Breast epithelium (tissue), 4 donors: ENCODE measurements at regions not wholly inside any gene's neighbourhood (a gene's known extent, or its start where the extent isn't known, plus 50 kb on each side); places are given as distances from the start of the nearest gene placed in this dataset.
"Not testable (repeated sequence)": the region's sequence is repeated elsewhere in the genome, so short reads cannot be mapped to it uniquely, and the experiment has no call there.

Source experiments
- DNase-seq, 2 donors: peaks; one replicate each; pipeline ENCODE4 v3.0.0-alpha.2; 2019; ENCODE audit warnings: low spot score in 2 of 2
- H3K27ac ChIP-seq, 2 donors: fragments of 200-600 bp; sonication (generic) in 1 of 2; one replicate each; pipeline ENCODE4 v1.5.1; 2016 to 2019; ENCODE audit warnings: mild to moderate bottlenecking in 1 of 2
- H3K27me3 ChIP-seq, 2 donors: fragments of 200-600 bp; sonication (generic) in 1 of 2; one replicate each; pipeline versions ENCODE4 v1.5.1 to v1.6.0; 2017 to 2019; ENCODE audit warnings: control low read depth in 1 of 2, mild to moderate bottlenecking in 1 of 2
- H3K36me3 ChIP-seq: fragments of 200-600 bp; one replicate; pipeline ENCODE4 v1.5.1; 2019
- H3K4me1 ChIP-seq, 2 donors: fragments of 200-600 bp; sonication (generic); one replicate each; pipeline ENCODE4 v1.5.1; 2016 to 2019; ENCODE audit warnings: control low read depth in 1 of 2
- H3K4me3 ChIP-seq, 3 donors: fragments of 200-600 bp; sonication (generic); 1 replicate in 2 of 3; 2 replicates in 1 of 3; pipeline ENCODE4 v1.5.1; 2016 to 2019; ENCODE audit warnings: mild to moderate bottlenecking in 3 of 3, moderate library complexity in 2 of 3
- H3K9me3 ChIP-seq, 2 donors: fragments of 200-600 bp; sonication (generic) in 1 of 2; one replicate each; pipeline ENCODE4 v1.5.1; 2016 to 2019; ENCODE audit warnings: control low read depth in 1 of 2
- POLR2A ChIP-seq: fragments of 450-650 bp; IDR thresholded peaks from one replicate; pipeline ENCODE4 v1.6.1; 2016; ENCODE audit warnings: antibody characterized with exemption, mild to moderate bottlenecking, moderate library complexity
- POLR2AphosphoS5 ChIP-seq, 3 donors: sonication (generic); formaldehyde crosslinking; IDR thresholded peaks; one replicate each; pipeline ENCODE4 v1.6.1; 2017; ENCODE audit warnings: antibody characterized with exemption in 3 of 3
- intact Hi-C: fragments of 100-400 bp; cut with DNase I; formaldehyde crosslinking; loops from one replicate; pipeline ENCODE4 v1.15.1; 2023; ENCODE audit warnings: low total_unique reads
- TF ChIP-seq, protein P1 (sequence below), 3 donors: fragments of 450-650 bp; IDR thresholded peaks; one replicate each; pipeline ENCODE4 v1.5.1; 2016 to 2017; ENCODE audit warnings: antibody characterized with exemption in 3 of 3, mild to moderate bottlenecking in 3 of 3, moderate library complexity in 3 of 3

DNA sequence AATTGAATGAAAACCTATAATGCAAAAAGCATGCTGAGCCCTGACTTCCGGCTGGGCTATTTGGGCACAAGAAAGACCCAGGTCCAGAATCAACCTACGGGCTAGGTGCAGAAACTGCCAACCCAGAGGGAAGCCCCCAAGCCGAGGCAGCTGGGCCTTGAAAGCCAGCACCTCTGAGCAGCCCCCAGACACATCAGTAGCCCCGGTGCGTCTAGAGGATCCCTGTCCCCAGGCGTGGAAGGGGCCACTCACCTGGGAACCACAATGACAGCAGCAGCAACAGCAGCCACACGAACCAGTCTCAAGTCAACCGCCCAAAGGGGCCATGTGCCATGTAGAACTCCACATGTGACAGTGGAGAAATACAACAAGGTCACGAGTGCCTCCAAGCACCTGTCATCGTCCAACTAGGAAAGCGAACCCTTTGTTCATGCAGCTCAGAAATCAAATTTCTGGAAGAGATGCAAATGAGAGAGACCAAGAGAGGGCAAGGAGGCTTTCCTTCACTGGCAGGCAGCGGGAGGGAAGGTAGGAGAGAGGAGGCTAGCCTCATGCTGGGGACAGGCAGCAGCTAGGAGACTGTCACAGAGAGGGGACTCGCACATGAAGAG lies 57.5 kb upstream of the CHST15 start:
- no peak for DNase-seq

DNA sequence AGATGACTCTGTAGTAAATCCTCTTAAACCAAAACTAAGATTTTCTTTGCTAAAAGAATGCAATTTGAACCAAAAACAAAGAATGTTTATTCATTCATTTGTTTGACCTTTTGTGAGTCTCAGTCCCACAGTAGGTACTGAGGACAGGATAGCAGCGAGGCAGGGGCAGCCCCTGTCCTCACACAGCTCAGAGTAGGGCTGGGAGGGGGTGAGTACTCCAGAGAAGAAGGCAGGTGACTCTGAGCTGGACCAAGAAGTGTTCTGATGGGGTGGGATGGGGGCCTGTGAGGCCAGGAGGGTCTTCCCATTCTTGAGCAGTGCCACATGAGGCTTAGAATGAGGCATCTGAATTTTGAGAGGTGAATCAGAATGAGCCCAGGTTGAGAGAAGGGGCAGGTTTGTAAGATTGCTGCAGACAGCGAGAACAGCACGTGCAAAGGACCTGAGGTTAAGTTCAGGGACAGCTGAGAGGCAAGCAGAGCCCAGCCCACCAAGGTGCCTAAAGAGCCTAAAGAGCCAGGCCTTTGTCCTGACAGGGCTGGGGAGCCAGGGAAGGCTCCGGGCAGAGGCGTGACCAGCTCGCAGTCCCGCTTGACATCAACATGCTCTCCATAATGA lies 56.9 kb upstream of the CHST15 start:
- no peaks in the 10 kb centered on the region for H3K9me3 ChIP-seq
- intact Hi-C loops, result no loop called here
- no peaks in the 10 kb centered on the region for H3K36me3 ChIP-seq
- H3K27ac ChIP-seq, result peak overlapping the region; percentile 50 to 71
- peaks cover 4 to 5% of the 10 kb centered on the region in 2 donors for H3K4me1 ChIP-seq
- H3K27me3 ChIP-seq, result no peaks in the 10 kb centered on the region
- H3K4me3 ChIP-seq, result no peak overlapping the region
- DNase-seq, result no peak
- TF ChIP-seq, protein P1, sequence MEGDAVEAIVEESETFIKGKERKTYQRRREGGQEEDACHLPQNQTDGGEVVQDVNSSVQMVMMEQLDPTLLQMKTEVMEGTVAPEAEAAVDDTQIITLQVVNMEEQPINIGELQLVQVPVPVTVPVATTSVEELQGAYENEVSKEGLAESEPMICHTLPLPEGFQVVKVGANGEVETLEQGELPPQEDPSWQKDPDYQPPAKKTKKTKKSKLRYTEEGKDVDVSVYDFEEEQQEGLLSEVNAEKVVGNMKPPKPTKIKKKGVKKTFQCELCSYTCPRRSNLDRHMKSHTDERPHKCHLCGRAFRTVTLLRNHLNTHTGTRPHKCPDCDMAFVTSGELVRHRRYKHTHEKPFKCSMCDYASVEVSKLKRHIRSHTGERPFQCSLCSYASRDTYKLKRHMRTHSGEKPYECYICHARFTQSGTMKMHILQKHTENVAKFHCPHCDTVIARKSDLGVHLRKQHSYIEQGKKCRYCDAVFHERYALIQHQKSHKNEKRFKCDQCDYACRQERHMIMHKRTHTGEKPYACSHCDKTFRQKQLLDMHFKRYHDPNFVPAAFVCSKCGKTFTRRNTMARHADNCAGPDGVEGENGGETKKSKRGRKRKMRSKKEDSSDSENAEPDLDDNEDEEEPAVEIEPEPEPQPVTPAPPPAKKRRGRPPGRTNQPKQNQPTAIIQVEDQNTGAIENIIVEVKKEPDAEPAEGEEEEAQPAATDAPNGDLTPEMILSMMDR (IDR thresholded peaks at IDR 0.05), result no peak
- TF ChIP-seq POLR2A, result no peak
- TF ChIP-seq POLR2AphosphoS5 (IDR thresholded peaks at IDR 0.05), result no peak

More for the DNA sequence above, 57.5 kb upstream of the CHST15 start:
- Histone ChIP-seq H3K27ac (peak overlapping the region in 1 of 2 donors; percentile 71), H3K4me3 (no peak overlapping the region), H3K4me1 (peaks cover 2 to 8% of the 10 kb centered on the region in 2 donors), H3K36me3 (no peaks in the 10 kb centered on the region), H3K27me3 (no peaks in the 10 kb centered on the region), H3K9me3 (no peaks in the 10 kb centered on the region)
- intact Hi-C loops, result no loop called here
- TF ChIP-seq, protein P1 (IDR thresholded peaks at IDR 0.05), result no peak
- no peak for TF ChIP-seq POLR2AphosphoS5 (IDR thresholded peaks at IDR 0.05)
- no peak for TF ChIP-seq POLR2A

DNA sequence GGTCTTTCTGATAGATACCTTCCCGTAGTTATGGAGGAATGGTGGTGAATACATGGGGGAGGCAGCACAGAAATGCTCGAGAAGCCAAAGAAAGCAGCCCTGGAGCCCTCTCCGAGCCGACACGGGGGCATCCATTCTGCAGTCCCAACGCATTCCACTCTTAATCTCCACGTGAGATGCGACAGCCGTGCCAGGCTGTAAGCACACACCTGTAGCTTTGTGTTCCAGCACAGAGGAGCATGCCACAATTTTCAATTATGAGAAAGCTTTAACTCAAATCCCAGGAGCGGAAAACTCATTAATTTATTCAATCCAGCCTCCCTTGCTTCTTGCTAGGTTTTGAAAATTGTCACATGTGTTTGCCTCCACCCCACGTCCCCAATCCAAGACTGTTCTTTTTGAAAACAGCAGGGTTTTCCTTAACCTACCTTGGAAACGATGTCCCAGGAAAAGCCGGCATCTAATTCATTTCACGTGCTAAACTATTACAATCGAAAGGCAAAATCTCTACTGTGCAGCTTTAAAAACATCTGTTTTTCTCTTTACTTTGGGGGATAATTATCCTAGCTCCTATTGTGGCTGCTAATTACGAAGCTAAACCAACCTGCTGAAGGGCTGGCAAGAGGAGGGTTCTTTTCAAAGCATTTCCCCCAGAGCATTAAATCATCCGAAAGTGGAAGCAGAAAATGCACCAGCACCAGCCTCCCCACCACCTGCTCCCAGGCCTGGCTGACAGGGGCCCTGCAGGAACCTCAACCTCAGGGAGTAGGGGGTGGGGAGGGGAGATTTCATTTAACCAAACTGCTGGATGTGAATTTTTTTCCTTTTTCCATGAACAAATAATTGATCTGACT lies 56.0 kb upstream of the CHST15 start:
- Histone ChIP-seq H3K4me3 (no peak overlapping the region), H3K27ac (peak overlapping the region in 1 of 2 donors; percentile 32), H3K36me3 (no peaks in the 10 kb centered on the region), H3K4me1 (peaks cover 4 to 6% of the 10 kb centered on the region in 2 donors), H3K27me3 (no peaks in the 10 kb centered on the region), H3K9me3 (no peaks in the 10 kb centered on the region)
- TF ChIP-seq, protein P1 (IDR thresholded peaks at IDR 0.05), result no peak
- TF ChIP-seq POLR2A, result no peak
- no peak for DNase-seq
- intact Hi-C loops, result no loop called here

DNA sequence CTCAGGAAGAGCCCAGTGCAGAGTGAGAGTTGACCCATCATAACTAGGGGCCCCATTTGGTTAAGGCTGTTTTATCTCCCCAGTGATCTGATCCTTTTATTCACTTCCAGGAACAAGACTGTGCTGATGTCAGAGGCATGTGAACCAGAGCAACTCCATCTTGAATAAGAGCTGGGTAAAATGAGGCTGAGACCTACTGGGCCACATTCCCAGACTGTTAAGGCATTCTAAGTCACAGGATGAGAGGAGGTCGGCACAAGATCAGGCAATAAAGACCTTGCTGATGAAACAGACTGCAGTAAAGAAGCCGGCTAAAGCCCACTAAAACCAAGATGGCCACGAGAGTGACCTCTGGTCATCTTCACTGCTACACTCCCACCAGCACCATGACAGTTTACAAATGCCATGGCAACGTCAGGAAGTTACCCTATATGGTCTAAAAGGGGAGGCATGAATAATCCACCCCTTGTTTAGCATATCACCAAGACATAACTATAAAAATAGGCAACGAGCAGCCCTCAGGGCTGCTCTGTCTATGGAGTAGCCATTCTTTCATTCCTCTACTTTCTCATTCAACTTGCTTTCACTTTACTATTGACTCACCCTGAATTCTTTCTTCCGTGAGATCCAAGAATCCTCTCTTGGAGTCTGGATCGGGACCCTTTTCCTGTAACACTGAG lies 55.3 kb upstream of the CHST15 start:
- H3K36me3 ChIP-seq, H3K9me3 ChIP-seq, DNase-seq, H3K4me1 ChIP-seq, H3K4me3 ChIP-seq, intact Hi-C loops, H3K27me3 ChIP-seq: not testable (repeated sequence)
- peak overlapping the region in 1 of 2 donors; percentile 12 for H3K27ac ChIP-seq

DNA sequence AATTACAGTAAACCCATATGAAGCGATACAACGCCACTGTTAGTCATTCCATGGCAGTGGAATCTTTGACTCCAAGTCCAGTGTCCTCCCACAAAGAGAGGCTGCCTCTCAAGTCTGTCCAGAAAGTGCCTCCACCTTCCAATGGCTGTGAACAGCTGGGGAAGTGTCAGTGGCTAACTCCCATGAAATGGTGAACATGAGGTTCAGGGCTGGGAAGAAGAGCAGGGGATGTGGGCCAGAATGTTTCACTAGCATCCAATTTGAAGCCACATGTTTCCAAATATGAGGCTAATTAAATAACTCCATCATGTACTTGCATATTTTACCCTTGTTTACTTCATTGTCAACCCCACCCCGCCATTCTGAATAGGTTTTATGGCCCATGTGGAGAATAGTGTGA lies 53.1 kb upstream of the CHST15 start:
- intact Hi-C loops, result no loop called here
- Histone ChIP-seq H3K4me3 (no peak overlapping the region), H3K4me1 (peaks cover 0 to 6% of the 10 kb centered on the region in 2 donors), H3K27ac (peak overlapping the region; percentile 13 to 85), H3K9me3 (no peaks in the 10 kb centered on the region), H3K36me3 (no peaks in the 10 kb centered on the region), H3K27me3 (no peaks in the 10 kb centered on the region)
- DNase-seq, result no peak
- TF ChIP-seq POLR2A (no peak), POLR2AphosphoS5 (IDR thresholded peaks at IDR 0.05) (no peak)
- TF ChIP-seq, protein P1 (IDR thresholded peaks at IDR 0.05), result no peak
